GM23338 (cell line): ENCODE measurements at regions not wholly inside any gene's neighbourhood (a gene's known extent, or its start where the extent isn't known, plus 50 kb on each side); places are given as distances from the start of the nearest gene placed in this dataset.

ENCODE experiments used
- ATAC-seq: fragments of 200-7000 bp; cut with Tn5 transposase; 3 replicates; pipeline ENCODE4 v1.9.1; 2020
- DNase-seq: peaks from one replicate; pipeline ENCODE4 v3.0.0-alpha.2; 2015; ENCODE audit warnings: low spot score
- H2AFZ ChIP-seq: fragments of 200-600 bp; sonication (generic); 2 replicates; pipeline ENCODE4 v1.8.0; 2016; ENCODE audit warnings: antibody characterized with exemption, mild to moderate bottlenecking, moderate library complexity
- H3F3A ChIP-seq: fragments of 200-600 bp; sonication (generic); replicated peaks from 2 replicates; pipeline ENCODE4 v1.8.0; 2017; ENCODE audit warnings: antibody characterized with exemption, mixed run types, low read depth
- H3K27ac ChIP-seq: fragments of 200-600 bp; sonication (generic); 2 replicates; pipeline ENCODE4 v1.6.1; 2016; ENCODE audit warnings: low read depth
- H3K27me3 ChIP-seq: fragments of 200-600 bp; sonication (generic); 2 replicates; pipeline ENCODE4 v1.8.0; 2016; ENCODE audit warnings: mild to moderate bottlenecking, mixed run types, moderate library complexity; ENCODE audit not compliant: insufficient read depth
- H3K36me3 ChIP-seq: fragments of 200-600 bp; sonication (generic); 2 replicates; pipeline ENCODE4 v1.8.0; 2016; ENCODE audit warnings: mild to moderate bottlenecking; ENCODE audit not compliant: insufficient read depth
- H3K4me1 ChIP-seq: fragments of 200-600 bp; sonication (generic); 2 replicates; pipeline ENCODE4 v1.8.0; 2016; ENCODE audit warnings: mild to moderate bottlenecking, moderate library complexity; ENCODE audit not compliant: insufficient read depth
- H3K4me2 ChIP-seq: fragments of 200-600 bp; sonication (generic); 2 replicates; pipeline ENCODE4 v1.7.1; 2017; ENCODE audit warnings: mixed run types
- H3K4me3 ChIP-seq: fragments of 200-600 bp; sonication (generic); 2 replicates; pipeline ENCODE4 v1.6.1; 2016; ENCODE audit warnings: mixed run types
- H3K79me2 ChIP-seq: fragments of 200-600 bp; sonication (generic); replicated peaks from 2 replicates; pipeline ENCODE4 v1.8.0; 2017; ENCODE audit warnings: mild to moderate bottlenecking; ENCODE audit not compliant: insufficient read depth
- H3K9me2 ChIP-seq: fragments of 200-600 bp; sonication (generic); 2 replicates; pipeline ENCODE4 v1.8.0; 2017; ENCODE audit not compliant: insufficient read depth
- H4K20me1 ChIP-seq: fragments of 200-600 bp; sonication (generic); replicated peaks from 2 replicates; pipeline ENCODE4 v1.8.0; 2017; ENCODE audit warnings: mild to moderate bottlenecking; ENCODE audit not compliant: insufficient read depth
- H3K27ac Mint-ChIP-seq: 2 replicates; pipeline ENCODE4 v1.8.0; 2020; ENCODE audit warnings: inconsistent platforms, mild to moderate bottlenecking, moderate library complexity, mixed read lengths
- H3K27me3 Mint-ChIP-seq: 3 replicates; pipeline ENCODE4 v1.8.0; 2022; ENCODE audit warnings: low read depth, mild to moderate bottlenecking, moderate library complexity, mixed read lengths, inconsistent platforms; ENCODE audit not compliant: insufficient read depth, poor library complexity
- H3K36me3 Mint-ChIP-seq: 3 replicates; pipeline ENCODE4 v1.8.0; 2021; ENCODE audit warnings: low read depth, mild to moderate bottlenecking, inconsistent platforms, moderate library complexity, mixed read lengths
- H3K4me1 Mint-ChIP-seq: 3 replicates; pipeline ENCODE4 v1.8.0; 2020; ENCODE audit warnings: mild to moderate bottlenecking, inconsistent platforms, mixed read lengths
- H3K4me3 Mint-ChIP-seq: 3 replicates; pipeline ENCODE4 v1.8.0; 2021; ENCODE audit warnings: moderate library complexity, mild to moderate bottlenecking, inconsistent platforms, mixed read lengths
- H3K9me3 Mint-ChIP-seq: 3 replicates; pipeline ENCODE4 v1.8.0; 2020; ENCODE audit warnings: moderate library complexity, mild to moderate bottlenecking, inconsistent platforms, mixed read lengths
- CREB1 ChIP-seq: fragments of 250-450 bp; sonication (Bioruptor Pico); IDR thresholded peaks from 2 replicates; pipeline ENCODE4 v1.5.0; 2020; ENCODE audit warnings: low read depth, mild to moderate bottlenecking, moderate library complexity
- CTCF ChIP-seq, 2 experiments: fragments of 200-600 bp in 1 of 2; sonication (generic) in 1 of 2; conservative IDR thresholded peaks; 2 replicates each; pipeline versions ENCODE4 v1.5.1 to v1.6.1; 2016 to 2017; ENCODE audit warnings: antibody characterized with exemption in 2 of 2, low read depth in 2 of 2, mild to moderate bottlenecking in 2 of 2, moderate library complexity in 1 of 2
- ETS1 ChIP-seq: IDR thresholded peaks from 2 replicates; pipeline ENCODE4 v1.6.1; 2016; ENCODE audit warnings: antibody characterized with exemption
- EZH2 ChIP-seq: fragments of 200-600 bp; sonication (generic); IDR thresholded peaks from one replicate; pipeline ENCODE4 v1.8.0; 2017; ENCODE audit warnings: antibody characterized with exemption, mild to moderate bottlenecking, low read depth; ENCODE audit not compliant: unreplicated experiment
- EZH2phosphoT487 ChIP-seq: fragments of 200-600 bp; sonication (generic); IDR thresholded peaks from one replicate; pipeline ENCODE4 v1.8.1; 2018; ENCODE audit warnings: antibody characterized with exemption; ENCODE audit not compliant: unreplicated experiment
- JUNB ChIP-seq: IDR thresholded peaks from one replicate; pipeline ENCODE4 v1.6.1; 2016; ENCODE audit warnings: antibody characterized with exemption; ENCODE audit not compliant: unreplicated experiment
- NANOG ChIP-seq: IDR thresholded peaks from 2 replicates; pipeline ENCODE4 v1.6.1; 2016; ENCODE audit warnings: antibody characterized with exemption, borderline replicate concordance
- POLR2AphosphoS5 ChIP-seq: IDR thresholded peaks from 2 replicates; pipeline ENCODE4 v1.6.1; 2016; ENCODE audit warnings: antibody characterized with exemption, low read depth
- REST ChIP-seq: IDR thresholded peaks from one replicate; pipeline ENCODE4 v1.6.1; 2018; ENCODE audit warnings: antibody characterized with exemption; ENCODE audit not compliant: unreplicated experiment
- STAT1 ChIP-seq: IDR thresholded peaks from one replicate; pipeline ENCODE4 v1.6.1; 2016; ENCODE audit warnings: antibody characterized with exemption; ENCODE audit not compliant: unreplicated experiment
- ZNF114 ChIP-seq: fragments of 250-450 bp; sonication (Bioruptor Pico); IDR thresholded peaks from 2 replicates; pipeline ENCODE4 v1.5.0; 2020; ENCODE audit warnings: mild to moderate bottlenecking, moderate library complexity
- ZNF331 ChIP-seq: fragments of 250-450 bp; sonication (Bioruptor Pico); IDR thresholded peaks from 2 replicates; pipeline ENCODE4 v1.5.0; 2020; ENCODE audit warnings: low read depth, mild to moderate bottlenecking, moderate library complexity
- ZNF462 ChIP-seq: fragments of 250-450 bp; sonication (Bioruptor Pico); IDR thresholded peaks from 2 replicates; pipeline ENCODE4 v1.5.0; 2020; ENCODE audit warnings: mild to moderate bottlenecking, moderate library complexity

- H3K9me2 ChIP-seq = no peaks in the 10 kb centered on the region
- H3K4me1 ChIP-seq = peaks cover 3% of the 10 kb centered on the region; the same call in 1 of the 2 replicates
- ATAC-seq = no peak
- H3K27ac ChIP-seq = no peak overlapping the region
- H3K4me3 ChIP-seq = no peak overlapping the region
- no peak for DNase-seq
- no peak overlapping the region for H3K4me3 Mint-ChIP-seq
- no peaks in the 10 kb centered on the region for H3K9me3 Mint-ChIP-seq
- no peaks in the 10 kb centered on the region for H4K20me1 ChIP-seq
- no peaks in the 10 kb centered on the region for H3K36me3 ChIP-seq
- no peak overlapping the region for H3K27ac Mint-ChIP-seq
- H3K36me3 Mint-ChIP-seq = no peaks in the 10 kb centered on the region
- H3K79me2 ChIP-seq = no peaks in the 10 kb centered on the region
- H2AFZ ChIP-seq = no peak overlapping the region
- no peak overlapping the region for H3K4me2 ChIP-seq
- H3K27me3 Mint-ChIP-seq = peaks cover 8% of the 10 kb centered on the region
- no peaks in the 10 kb centered on the region for H3K27me3 ChIP-seq
- H3F3A ChIP-seq = no peaks in the 10 kb centered on the region
- TF ChIP-seq ZNF331 (CRISPR knock-in tag) (no peak), CTCF (conservative IDR thresholded peaks at IDR 0.05; ENCODE audit: low read depth in 2 of 2) (no peak), REST (no peak), ETS1 (no peak), EZH2 (no peak), STAT1 (no peak), ZNF114 (CRISPR knock-in tag) (no peak), JUNB (no peak), NANOG (no peak), EZH2phosphoT487 (no peak), ZNF462 (CRISPR knock-in tag) (no peak), CREB1 (CRISPR knock-in tag) (no peak), POLR2AphosphoS5 (no peak)
- peaks cover 20% of the 10 kb centered on the region for H3K4me1 Mint-ChIP-seq
Observed at GRCh38 chr5:56515011-56515410, 281.9 kb upstream of the ANKRD55 start.
